IPS-15b (cell line): ENCODE measurements at regions not wholly inside any gene's neighbourhood (a gene's known extent, or its start where the extent isn't known, plus 50 kb on each side); places are given as distances from the start of the nearest gene placed in this dataset.

Experiments used
- H3K27me3 ChIP-seq: one replicate; pipeline ENCODE4 v1.6.1; 2013; ENCODE audit warnings: low read length; ENCODE audit not compliant: control insufficient read depth, insufficient read depth
- H3K36me3 ChIP-seq: one replicate; pipeline ENCODE4 v1.6.1; 2013; ENCODE audit warnings: low read length; ENCODE audit not compliant: control insufficient read depth, insufficient read depth
- H3K4me1 ChIP-seq: one replicate; pipeline ENCODE4 v1.6.1; 2013; ENCODE audit warnings: mild to moderate bottlenecking, low read length; ENCODE audit not compliant: control insufficient read depth, insufficient read depth
- H3K4me3 ChIP-seq: one replicate; pipeline ENCODE4 v1.5.1; 2013; ENCODE audit warnings: low read depth, low read length
- H3K9ac ChIP-seq: one replicate; pipeline ENCODE4 v1.6.1; 2013; ENCODE audit warnings: low read depth, mild to moderate bottlenecking, low read length
- H3K9me3 ChIP-seq: one replicate; pipeline ENCODE4 v1.6.1; 2013; ENCODE audit warnings: mild to moderate bottlenecking, low read length; ENCODE audit not compliant: control insufficient read depth, insufficient read depth

DNA sequence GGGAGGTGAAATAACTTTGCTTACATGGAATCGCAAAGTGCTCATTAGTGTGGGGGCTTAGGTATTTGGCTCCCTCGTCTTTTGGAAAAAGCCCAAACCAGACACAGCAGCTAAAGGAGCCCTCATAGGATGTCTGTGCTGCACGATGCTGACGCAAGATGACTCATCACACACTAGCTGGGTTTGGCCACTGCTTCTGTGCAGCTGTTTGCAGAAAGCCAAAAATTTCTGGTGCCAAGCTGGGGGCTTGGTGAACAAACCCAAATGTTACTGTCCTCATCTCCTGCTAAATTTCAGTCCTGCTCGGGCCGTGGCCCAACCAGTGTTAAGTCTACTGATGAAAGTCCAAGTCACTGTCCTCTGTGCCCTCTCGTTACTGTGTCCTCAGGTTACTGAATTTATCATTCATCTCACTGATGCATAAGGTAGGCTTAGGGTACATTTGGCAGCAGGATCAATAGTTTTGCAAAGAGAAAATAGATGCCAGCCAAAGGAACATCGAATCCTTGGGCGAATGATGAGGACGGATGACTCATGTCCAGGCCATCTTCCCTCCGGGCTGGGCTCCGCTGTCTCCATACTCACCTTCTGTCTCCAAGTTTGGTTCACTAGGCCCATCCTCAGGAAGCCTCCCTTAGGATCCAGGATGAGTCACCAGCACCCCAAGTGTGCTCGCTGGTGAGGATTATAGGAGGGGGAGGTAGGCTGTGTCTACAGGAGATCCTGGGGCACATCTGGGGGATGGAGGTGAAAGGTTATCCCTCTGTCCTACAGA lies 177.7 kb downstream of the ADSS2 start:
- Histone ChIP-seq H3K4me3 (no peak overlapping the region), H3K9me3 (no peaks in the 10 kb centered on the region), H3K9ac (no peak overlapping the region), H3K27me3 (no peaks in the 10 kb centered on the region), H3K36me3 (no peaks in the 10 kb centered on the region), H3K4me1 (peaks cover 4% of the 10 kb centered on the region)

DNA sequence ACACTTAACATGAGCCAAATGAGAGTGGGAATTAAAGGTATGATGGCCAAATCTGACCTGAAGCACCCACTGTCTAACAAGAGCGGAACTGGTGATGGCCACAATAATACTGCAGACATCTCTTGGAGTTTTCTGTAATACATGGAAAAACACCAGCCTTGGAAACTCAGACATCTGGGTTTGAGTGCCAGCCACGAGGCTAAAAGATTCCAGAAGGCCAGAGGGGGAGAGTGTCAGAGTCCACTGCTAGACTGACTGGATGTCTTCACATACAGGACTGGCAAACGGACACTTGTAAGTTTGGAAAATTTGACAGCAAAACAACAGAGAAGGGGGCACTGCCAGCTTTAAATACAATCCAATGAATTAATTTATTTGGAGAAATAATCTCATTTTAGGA lies 175.1 kb downstream of the ADSS2 start:
- Histone ChIP-seq H3K9ac (no peak overlapping the region), H3K4me3 (no peak overlapping the region), H3K9me3 (no peaks in the 10 kb centered on the region), H3K4me1 (peaks cover 4% of the 10 kb centered on the region), H3K27me3 (no peaks in the 10 kb centered on the region), H3K36me3 (no peaks in the 10 kb centered on the region)

DNA sequence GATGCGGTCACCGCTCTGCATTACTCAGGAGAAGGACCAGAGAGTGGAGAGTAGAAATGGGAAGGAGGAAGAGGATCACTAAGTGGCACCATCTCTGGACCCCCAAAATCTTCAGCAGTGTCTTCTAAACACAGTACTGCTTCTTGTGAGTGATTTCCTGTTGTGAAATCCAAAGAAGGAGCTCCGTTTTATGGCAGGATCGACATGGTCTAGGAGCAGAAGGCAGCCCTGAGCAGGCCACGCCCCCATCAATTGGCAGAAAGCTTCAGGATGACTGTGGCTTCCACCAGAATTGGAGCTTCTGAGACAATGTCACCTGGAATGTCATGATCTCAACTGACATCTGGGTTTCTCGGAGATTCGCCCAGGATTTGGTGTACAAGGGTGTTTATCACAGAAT lies 171.5 kb downstream of the ADSS2 start:
- Histone ChIP-seq H3K27me3 (no peaks in the 10 kb centered on the region), H3K4me1 (no peaks in the 10 kb centered on the region), H3K36me3 (no peaks in the 10 kb centered on the region), H3K9me3 (no peaks in the 10 kb centered on the region), H3K9ac (no peak overlapping the region), H3K4me3 (no peak overlapping the region)

DNA sequence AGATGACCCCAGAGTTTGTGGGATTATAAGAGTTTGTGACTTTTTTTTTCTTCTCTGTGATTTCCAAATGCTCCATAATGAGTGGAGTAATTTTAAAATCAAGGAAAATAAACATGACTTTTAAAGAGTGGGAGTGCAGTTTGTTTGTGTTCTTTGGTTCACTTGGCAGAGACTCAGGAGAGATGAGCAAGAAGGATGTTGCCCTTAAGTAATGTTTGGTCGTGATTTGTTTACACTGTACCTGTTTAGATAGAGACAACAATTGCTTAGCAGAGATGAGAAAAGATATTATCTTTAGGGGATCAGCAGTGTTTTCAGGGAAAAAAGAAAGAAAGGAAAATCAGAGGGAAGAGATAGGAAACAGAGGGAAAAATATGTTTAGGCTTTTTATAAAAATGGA lies 170.8 kb downstream of the ADSS2 start:
- no peak overlapping the region for H3K4me3 ChIP-seq
- H3K9ac ChIP-seq: no peak overlapping the region
- no peaks in the 10 kb centered on the region for H3K4me1 ChIP-seq
- H3K36me3 ChIP-seq: no peaks in the 10 kb centered on the region
- H3K9me3 ChIP-seq: no peaks in the 10 kb centered on the region
- no peaks in the 10 kb centered on the region for H3K27me3 ChIP-seq

DNA sequence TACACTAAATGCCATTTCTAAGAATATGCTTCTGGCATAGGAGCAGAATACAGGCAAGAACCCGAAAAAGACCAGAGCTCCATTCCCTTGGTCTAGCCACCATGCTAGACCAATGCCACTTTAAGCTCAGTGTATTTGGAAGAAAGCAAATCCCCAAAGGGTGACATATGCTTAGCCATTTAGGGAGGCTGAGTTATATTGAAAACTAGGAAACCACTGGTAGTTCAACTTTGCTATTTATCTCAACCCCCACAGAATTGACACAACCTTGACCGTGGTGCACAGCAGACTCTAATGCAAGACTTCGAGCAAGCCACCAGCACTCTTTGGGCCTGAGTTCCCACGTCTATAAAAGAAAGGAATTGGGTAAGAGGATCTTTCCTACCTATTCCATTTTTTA lies 167.9 kb downstream of the ADSS2 start:
- no peak overlapping the region for H3K4me3 ChIP-seq
- H3K9ac ChIP-seq: no peak overlapping the region
- no peaks in the 10 kb centered on the region for H3K27me3 ChIP-seq
- no peaks in the 10 kb centered on the region for H3K36me3 ChIP-seq
- no peaks in the 10 kb centered on the region for H3K9me3 ChIP-seq
- H3K4me1 ChIP-seq: no peaks in the 10 kb centered on the region

DNA sequence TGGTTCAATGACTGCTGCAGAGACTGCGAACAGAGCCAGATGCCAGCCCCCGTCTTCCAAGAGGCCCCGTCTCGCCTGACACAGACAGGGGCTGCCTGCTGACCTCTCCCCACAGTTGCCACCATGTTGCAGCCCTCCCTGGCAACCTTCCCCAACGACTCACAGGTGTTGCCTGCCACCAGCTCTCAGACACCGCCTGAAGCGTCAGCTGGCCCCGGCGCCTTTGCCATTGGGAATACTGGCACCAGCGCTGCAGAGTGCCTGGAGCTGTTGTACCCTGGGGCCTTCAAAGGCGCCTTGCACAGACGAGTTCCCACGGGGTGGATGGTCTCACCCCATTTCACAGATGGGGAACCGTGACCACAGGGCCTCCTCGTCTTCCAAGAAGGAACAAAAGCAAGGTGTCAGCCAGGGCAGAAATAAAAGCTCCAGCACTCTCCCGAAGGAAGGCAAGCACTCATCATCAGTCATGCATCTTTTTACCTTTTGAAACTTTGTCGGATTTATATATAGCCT lies 167.0 kb downstream of the ADSS2 start:
- H3K4me1 ChIP-seq: no peaks in the 10 kb centered on the region
- H3K36me3 ChIP-seq: no peaks in the 10 kb centered on the region
- no peaks in the 10 kb centered on the region for H3K9me3 ChIP-seq
- no peak overlapping the region for H3K4me3 ChIP-seq
- no peaks in the 10 kb centered on the region for H3K27me3 ChIP-seq
- no peak overlapping the region for H3K9ac ChIP-seq

DNA sequence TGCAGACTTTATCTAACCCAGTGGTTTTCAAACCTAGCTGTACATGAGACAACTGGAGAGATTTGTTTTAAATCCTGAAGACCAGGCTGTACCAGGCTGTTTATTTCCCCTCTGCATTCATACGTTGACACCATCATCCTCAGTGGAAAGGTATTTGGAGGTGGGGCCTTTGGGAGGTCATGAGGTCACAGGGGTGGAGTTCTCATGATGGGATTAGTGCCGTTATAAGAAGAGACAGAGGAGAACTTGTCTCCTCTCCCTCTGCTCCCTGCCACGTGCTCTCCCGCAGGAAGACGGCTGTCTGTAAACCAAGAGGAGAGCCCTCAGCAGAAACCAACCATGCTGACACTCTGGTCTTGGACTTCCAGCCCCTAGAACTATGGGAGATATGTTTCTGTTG lies 165.4 kb downstream of the ADSS2 start:
- H3K27me3 ChIP-seq: no peaks in the 10 kb centered on the region
- no peaks in the 10 kb centered on the region for H3K36me3 ChIP-seq
- H3K4me3 ChIP-seq: no peak overlapping the region
- H3K4me1 ChIP-seq: no peaks in the 10 kb centered on the region
- H3K9me3 ChIP-seq: no peaks in the 10 kb centered on the region
- no peak overlapping the region for H3K9ac ChIP-seq

DNA sequence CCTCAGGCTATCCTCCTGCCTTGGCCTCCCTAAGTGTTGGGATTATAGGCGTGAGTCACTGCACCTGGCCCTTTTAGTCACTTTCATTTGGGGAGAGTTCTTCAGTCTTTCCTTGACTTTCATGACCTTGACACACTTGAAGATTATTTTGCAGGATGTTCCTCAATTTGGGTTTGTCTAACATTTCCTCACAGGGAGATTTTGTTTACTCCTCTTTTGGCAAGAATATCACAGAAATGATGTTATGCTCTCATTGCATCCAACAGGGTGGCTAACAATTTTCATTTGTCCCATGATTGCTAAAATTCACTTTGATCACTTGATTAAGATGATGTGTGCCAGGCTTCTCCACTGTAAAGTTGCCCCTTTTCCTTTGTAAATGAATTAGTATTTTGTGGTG lies 164.0 kb downstream of the ADSS2 start:
- Histone ChIP-seq H3K27me3 (no peaks in the 10 kb centered on the region), H3K36me3 (no peaks in the 10 kb centered on the region), H3K9me3 (no peaks in the 10 kb centered on the region), H3K9ac (no peak overlapping the region), H3K4me1 (no peaks in the 10 kb centered on the region), H3K4me3 (no peak overlapping the region)

DNA sequence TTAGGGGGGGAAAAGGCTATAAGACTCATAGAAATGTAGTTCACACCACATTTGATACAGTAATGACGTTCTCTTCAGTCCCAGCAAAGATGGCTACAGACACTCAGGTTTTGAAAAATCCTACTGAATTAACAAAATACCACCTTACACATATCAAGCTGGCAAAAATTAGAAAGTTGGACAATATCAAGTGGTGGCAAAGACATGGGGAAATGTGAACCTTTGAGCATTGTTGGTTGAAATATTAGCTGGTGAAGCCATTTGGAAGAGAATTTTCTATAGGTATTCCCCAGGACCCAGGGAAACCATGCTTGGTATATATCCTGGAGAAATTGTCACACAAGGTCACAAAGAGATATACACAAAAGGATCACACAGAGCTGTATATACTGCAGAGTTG lies 163.0 kb downstream of the ADSS2 start:
- H3K36me3 ChIP-seq: no peaks in the 10 kb centered on the region
- no peaks in the 10 kb centered on the region for H3K27me3 ChIP-seq
- no peak overlapping the region for H3K9ac ChIP-seq
- H3K4me3 ChIP-seq: no peak overlapping the region
- no peaks in the 10 kb centered on the region for H3K4me1 ChIP-seq
- no peaks in the 10 kb centered on the region for H3K9me3 ChIP-seq

DNA sequence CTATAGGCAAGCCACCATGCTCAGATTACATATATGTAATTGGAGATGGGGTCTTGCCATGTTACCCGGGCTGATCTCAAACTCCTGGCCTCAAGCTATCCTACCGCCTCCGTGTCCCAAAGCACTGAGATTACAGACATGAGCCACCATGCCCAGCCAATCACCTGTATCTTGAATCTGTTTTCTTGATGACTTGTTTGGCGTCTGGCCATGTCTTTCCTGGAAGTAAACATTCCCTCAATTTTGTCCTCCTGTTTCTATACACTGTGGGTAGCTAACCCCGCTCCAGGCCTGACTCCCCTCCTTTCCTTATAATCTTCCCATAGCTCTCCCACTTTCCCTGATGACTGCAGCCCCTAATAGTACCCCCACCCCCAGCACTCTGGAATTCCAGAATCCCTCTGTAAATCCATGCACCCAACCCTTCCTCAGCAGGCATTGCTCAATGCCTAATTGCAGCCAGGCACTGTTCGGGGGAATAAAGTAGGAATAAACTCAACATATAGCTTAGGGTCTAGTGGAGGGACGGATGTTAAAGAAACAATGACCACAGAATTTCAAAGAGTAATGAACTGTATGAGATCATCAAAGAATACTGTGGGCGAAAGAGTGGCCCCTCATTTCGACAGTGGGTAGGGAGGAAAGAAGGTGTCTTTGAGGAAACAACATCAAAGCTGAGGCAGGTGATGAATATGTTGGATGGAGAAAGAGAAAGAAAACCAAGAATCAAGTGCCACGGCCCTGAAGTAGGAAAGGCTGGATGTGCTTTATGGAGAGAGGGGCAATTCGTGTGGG lies 161.5 kb downstream of the ADSS2 start:
- Histone ChIP-seq H3K4me1 (no peaks in the 10 kb centered on the region), H3K27me3 (no peaks in the 10 kb centered on the region), H3K36me3 (no peaks in the 10 kb centered on the region), H3K9me3 (no peaks in the 10 kb centered on the region), H3K4me3 (no peak overlapping the region), H3K9ac (no peak overlapping the region)

DNA sequence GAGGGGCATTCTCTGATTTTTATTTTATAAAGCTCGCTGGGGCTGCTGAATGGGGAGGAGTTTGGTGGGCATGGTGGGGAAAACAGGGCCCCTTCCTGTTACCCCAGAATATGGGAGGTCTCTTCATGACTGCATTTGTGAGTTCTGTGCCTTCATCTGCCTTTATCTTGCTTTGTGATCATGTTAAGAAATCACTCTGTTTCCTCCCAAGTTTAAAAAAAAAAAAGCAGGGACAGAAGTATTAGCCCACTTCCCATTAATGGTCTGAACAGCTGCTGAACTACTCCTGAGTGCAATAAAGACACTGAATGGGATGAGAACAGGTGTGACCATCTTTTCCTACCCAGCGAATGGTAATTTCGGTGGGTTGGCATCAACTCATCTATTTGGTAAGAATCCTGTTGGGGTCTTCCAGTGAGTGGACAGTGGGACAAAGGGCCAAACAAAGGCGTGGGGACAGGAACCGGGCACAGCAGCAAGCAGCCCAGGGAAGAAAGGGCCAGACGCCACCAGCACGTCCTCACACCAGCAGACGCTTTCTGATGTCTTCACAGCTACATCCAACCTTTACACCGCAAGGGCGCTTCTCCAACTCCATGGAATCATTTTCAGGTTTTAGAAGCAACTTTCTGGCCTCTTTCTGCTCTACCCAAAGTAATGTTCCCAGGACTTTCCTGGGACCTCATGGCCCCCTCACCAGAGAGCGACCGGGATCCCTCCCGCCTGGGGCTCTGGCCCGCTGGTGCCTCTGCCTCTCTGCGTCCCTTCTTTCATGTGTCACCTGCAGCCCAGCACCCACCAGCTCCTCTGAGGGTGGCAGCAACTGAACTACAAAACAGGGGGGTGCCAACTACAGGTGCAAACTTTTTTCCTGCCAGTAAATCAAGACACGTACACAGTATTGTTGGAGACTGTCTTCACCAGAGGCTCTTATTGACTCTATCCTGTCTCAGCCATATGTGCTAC lies 160.2 kb downstream of the ADSS2 start:
- no peaks in the 10 kb centered on the region for H3K4me1 ChIP-seq
- no peak overlapping the region for H3K4me3 ChIP-seq
- H3K36me3 ChIP-seq: no peaks in the 10 kb centered on the region
- H3K27me3 ChIP-seq: no peaks in the 10 kb centered on the region
- H3K9ac ChIP-seq: no peak overlapping the region
- no peaks in the 10 kb centered on the region for H3K9me3 ChIP-seq
